ENCODE measurements at regions not wholly inside any gene's neighbourhood (a gene's known extent, or its start where the extent isn't known, plus 50 kb on each side); places are given as distances from the start of the nearest gene placed in this dataset.
"Not testable (repeated sequence)": the region's sequence is repeated elsewhere in the genome, so short reads cannot be mapped to it uniquely, and the experiment has no call there.

GRCh38 chrX:26606971-26607370 lies 391.0 kb downstream of the MAGEB5 start:
- DNase-seq: no peak

GRCh38 chrX:26597981-26598380 lies 382.0 kb downstream of the MAGEB5 start:
- no peak for DNase-seq

DNA sequence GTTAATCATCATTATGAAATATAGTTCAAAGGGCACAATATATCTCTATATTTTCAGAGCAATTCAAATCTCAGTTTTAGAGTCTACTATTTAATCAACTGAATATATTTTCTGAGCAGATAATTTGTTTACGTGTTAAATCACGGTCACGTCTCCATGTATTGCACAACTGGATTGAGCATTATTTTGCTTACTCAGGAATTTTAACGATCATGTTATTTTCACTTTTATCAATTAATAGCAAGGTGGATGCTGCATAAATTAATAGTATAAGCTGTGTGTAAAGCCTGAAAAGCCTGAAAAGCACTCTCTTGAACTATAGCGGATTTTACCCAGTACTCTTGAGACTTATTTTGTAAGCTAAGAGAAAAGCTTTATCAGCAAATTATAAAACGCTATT lies 374.9 kb downstream of the MAGEB5 start:
- DNase-seq: no peak

DNA sequence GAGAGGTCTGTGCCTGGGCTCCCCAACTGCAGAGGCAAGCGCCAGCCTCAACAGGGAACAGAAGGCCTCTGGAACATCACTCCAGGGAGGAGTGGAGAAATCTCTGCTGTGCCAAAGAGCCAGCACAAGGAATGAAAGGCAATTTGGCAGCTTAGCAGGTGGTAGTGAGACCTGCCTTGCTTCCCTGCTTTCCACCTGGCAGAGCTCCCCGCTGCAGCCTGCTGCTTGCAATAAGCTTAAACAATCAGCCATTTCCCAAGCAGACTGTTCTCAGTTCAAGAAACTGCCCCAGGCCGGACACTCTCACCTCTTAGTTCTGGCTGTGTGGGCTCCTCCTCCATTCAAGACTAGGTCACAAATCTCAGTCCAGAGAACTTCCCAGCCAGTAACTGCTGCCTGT lies 370.6 kb downstream of the MAGEB5 start:
- peak in 3 of 56 donors; percentile 0 for DNase-seq

DNA sequence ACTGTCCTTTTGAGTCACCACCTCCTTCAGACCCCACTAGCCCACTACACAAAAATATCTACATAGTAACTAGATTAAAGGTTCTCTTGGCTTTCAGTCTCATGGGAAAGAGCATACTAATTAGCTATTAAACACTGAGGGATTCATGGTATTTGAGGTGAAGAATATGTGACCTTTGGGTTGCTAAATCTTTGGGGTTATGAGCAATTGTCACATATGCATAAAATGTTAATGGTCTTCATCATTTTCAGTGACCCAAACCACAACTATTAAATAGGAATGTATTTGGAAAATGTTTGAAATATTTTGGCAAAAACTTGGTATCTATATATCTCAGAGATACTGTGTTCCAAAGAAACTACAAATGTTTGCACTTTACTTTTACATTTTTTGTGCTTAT lies 365.1 kb downstream of the MAGEB5 start:
- no peak for DNase-seq

GRCh38 chrX:26580021-26580420 lies 364.1 kb downstream of the MAGEB5 start:
- no peak for DNase-seq

DNA sequence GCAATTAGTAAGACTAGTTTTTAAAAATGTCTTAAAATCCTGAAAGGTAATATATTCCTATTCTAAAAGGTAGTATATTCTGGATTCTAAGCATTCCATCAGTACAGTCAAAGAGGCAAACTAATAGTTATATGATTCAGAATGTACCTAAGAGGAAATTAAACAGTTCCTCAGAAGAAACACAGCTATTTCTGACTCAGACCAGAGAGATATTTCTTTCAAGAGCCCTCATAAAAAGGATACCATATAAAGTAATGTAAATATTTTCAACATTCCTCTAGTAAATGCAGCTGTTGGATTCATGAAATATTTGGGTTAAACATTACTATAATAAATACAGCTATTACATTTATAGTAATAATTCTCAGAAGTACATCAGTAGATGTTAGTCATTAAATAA lies 358.3 kb downstream of the MAGEB5 start:
- no peak for DNase-seq

DNA sequence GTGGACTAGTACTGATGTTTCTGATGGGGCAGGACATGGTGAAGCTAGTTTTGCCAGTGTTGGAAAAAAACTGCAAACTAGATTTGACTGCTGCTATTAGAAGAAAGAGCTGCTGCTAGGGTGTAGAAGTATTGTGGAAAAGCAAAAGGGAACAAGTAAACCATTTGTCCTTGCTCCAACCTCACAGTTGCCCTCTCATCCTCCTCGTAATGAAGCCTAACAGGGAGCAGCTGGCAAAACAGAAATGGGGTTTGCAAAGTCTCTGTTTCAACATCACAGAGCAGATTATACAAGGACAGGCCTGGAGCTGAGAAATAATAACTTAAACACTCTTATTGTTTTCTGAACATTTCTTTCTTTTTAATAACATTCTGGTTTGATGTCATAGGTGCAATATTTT lies 346.2 kb downstream of the MAGEB5 start:
- DNase-seq: no peak

DNA sequence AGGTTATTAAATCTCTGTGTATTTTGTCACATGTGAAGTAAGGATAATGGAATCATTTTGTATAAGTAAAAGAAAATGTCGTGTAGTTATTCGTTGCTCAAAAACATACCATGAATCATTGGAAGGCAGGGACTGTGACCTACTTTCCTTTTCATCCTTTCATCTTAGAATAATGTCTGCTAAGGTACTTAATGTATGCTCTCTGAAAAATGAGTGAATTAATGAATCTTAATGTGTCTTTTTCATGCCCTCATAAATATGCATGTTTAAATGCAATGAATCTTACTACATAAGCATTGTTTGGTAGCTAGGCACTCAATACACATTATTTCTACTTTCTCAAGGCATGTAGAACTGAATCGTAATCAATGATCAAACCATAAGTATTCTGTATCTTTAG lies 343.9 kb downstream of the MAGEB5 start:
- DNase-seq: no peak

GRCh38 chrX:26558719-26559386 lies 342.9 kb downstream of the MAGEB5 start:
- DNase-seq: no peak

- no peak for DNase-seq
Observed at GRCh38 chrX:26557691-26558321, 341.8 kb downstream of the MAGEB5 start.

DNA sequence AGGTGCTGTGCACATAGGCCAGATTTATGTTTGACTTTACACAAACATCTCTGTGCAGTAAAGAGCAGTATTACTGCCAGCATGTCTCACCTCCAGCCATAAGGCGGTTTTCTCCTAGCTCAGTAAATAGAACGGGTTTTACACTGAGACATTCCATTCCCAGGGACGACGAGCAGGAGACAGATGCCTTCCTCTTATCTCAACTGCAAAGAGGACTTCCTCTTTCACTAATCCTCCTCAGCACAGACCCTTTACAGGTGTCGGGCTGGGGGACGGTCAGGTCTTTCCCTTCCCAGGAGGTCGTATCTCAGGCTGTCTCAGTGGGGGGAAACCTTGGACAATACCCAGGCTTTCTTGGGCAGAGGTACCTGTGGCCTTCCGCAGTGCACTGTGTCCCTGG lies 309.8 kb downstream of the MAGEB5 start:
- DNase-seq: not testable (repeated sequence)

DNA sequence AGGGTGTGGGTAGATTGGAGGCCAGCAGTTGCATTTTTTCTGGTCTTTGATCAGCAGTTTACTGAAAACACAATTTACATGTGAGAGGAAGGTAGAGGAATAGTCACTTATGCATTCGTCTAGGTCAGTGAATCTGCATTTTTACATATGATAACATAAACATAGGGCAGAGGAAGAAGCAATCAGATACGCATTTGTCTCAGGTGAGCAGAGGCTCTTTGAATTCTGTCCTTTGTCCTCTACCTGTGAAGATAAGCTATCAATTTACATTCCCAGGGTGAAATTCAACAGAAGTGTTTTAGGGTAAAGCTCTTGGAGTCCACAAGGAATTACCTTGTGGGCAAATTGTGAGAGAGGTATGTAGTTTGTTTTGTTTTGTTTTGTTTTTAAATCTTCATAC lies 306.5 kb downstream of the MAGEB5 start:
- DNase-seq: no peak

DNA sequence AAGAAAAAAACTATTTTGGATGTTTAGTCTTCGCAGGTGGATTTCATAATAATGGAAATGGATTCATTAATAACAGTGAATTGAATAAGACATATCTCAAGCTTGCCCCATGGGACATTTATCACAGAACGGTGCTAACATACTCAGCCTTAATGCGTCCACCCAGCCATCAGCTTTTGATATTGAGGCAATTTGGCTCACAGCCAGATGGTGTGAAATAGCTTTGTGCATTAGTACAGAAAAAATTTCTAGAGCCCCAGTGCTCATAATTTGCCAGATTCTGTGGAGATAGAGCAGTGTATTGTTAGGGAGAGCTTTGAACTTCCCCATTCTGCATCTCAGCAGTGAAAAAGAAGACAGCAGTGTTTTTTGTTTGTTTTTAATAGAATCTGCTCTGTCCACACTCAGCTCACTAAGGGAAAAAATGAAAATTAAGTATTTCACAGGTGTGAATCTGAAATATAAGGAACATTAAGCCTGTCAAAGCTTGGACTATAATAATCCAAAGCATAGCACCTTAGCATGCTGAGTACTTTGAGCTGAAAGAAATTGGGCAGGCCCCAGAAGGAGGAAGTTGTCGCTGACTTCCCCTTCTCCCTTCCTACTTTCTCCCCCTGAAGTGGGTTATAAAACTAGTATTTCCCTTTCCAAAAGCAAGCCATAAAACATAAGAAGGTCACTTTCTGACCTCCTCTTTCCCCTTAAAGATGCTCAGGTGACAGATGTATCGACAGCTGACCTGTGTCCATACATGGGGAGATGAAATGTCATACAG lies 295.8 kb downstream of the MAGEB5 start:
- no peak for DNase-seq

GRCh38 chrX:26470941-26471340 lies 255.0 kb downstream of the MAGEB5 start:
- no peak for DNase-seq

DNA sequence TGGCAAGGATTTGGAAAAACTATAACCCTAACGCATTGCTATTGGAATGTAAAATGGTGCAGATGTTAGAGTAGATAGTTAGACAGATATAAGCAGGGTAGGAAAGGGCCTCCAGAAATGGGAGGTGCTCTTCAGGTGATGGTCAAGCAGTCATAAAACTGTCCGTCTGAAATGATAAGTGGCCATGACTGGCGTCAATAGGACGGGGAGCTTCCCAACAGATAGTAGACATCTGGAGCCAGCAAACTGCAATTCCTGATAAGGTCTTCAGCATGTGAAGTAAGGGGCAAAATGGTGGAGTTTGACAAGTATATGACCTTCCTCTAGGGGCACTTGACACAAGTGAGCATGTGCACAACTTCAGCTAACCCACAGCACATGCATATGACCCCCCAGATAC lies 250.4 kb downstream of the MAGEB5 start:
- no peak for DNase-seq

DNA sequence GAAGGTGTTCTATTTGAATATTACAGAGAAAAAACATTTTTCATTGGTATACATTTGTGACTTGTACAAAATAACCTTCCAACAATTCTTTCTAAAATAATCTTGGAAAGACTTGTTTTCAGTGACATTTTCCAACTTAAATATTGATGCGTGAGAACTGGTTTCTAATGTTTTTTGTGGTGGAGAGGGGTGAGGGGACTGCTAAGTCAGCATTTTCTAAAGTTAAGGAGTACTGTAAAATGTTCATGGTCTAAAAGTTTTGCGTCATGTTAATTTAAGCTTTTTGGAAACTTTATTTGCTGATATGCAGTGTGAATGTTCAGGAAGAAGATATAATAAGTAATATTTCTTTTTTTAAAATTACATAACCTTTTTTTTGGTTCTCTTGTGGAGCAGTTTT lies 229.3 kb downstream of the MAGEB5 start:
- no peak for DNase-seq

DNA sequence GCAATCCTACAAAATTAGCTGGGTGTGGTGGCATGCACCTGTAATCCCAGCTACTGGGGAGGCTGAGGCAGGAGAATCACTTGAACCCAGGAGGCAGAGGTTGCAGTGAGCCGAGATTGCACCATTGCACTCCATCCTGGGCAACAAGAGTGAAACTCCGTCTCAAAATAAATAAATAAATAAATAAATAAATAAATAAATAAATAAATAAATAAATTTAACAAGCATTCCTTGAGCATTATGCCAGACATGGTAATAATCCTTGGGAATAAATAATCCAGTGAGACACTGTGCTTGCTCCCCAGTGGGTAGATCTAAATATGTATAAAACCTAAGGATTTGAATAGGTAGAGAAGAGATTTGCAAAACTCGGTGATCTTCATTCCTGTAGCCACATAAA lies 228.4 kb downstream of the MAGEB5 start:
- not testable (repeated sequence) for DNase-seq

- DNase-seq: peak in 3 of 56 donors; percentile 0
Observed at GRCh38 chrX:26442340-26442739, 226.4 kb downstream of the MAGEB5 start.

- DNase-seq: no peak
Observed at GRCh38 chrX:26414534-26414933, 198.6 kb downstream of the MAGEB5 start.

GRCh38 chrX:26411045-26411444 lies 195.1 kb downstream of the MAGEB5 start:
- no peak for DNase-seq

GRCh38 chrX:26409636-26410035 lies 193.7 kb downstream of the MAGEB5 start:
- no peak for DNase-seq

- DNase-seq: no peak
Observed at GRCh38 chrX:26387906-26388305, 171.9 kb downstream of the MAGEB5 start.

Measured in amygdala (tissue), 56 donors.